Nephron progenitor cell (in vitro differentiated cells): ENCODE measurements at regions not wholly inside any gene's neighbourhood (a gene's known extent, or its start where the extent isn't known, plus 50 kb on each side); places are given as distances from the start of the nearest gene placed in this dataset.

Experiments used
- DNase-seq: peaks from one replicate; pipeline ENCODE4 v3.0.0; 2021
- H3K27ac Mint-ChIP-seq: 2 replicates; pipeline ENCODE4 v1.8.0; 2021; ENCODE audit warnings: mild to moderate bottlenecking, moderate library complexity, mixed read lengths
- H3K27me3 Mint-ChIP-seq: 2 replicates; pipeline ENCODE4 v1.8.0; 2021; ENCODE audit warnings: mild to moderate bottlenecking, low read depth, mixed read lengths; ENCODE audit not compliant: poor library complexity
- H3K36me3 Mint-ChIP-seq: 2 replicates; pipeline ENCODE4 v1.8.0; 2021; ENCODE audit warnings: low read depth, mixed read lengths
- H3K4me1 Mint-ChIP-seq: 2 replicates; pipeline ENCODE4 v1.8.0; 2021; ENCODE audit warnings: mixed read lengths
- H3K4me3 Mint-ChIP-seq: 2 replicates; pipeline ENCODE4 v1.8.0; 2021; ENCODE audit warnings: mild to moderate bottlenecking, moderate library complexity, mixed read lengths
- H3K9me3 Mint-ChIP-seq: 2 replicates; pipeline ENCODE4 v1.8.0; 2021; ENCODE audit warnings: mild to moderate bottlenecking, moderate library complexity, mixed read lengths
- CTCF ChIP-seq: fragments of 200-600 bp; sonication (generic); IDR thresholded peaks from 2 replicates; pipeline ENCODE4 v1.5.0; 2021; ENCODE audit warnings: antibody characterized with exemption

DNA sequence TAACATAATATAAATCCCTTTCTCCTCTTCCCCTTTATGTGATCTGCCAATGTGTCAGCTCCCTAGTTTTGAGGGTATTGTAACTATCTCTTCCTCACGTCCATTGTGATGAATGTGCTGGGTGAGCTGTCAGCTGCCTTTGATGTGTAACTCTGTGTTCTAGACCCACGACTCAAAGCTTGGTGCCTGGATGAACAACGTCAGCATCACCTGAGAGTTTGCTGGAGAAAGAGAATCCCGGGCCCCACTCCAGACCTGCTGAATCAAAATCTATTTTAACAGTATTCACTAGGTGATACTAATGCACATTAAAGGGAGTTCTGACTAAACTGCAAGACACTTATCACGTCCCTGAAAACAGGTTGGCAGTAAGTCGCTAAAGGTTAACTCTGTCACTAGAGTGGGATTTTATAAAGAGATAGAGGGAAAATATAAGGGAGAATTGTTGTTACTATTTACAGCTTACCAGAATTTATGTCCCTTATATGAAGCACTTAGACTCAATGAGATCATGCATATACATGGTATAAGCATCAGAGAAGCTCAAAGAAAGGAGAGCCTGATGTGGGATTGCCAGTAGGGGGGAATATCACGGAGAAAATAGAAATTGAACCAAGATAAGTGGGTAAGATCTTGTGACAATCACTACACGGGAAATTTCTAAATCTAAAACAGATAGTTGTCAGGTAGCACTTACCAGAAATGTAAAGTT lies 423.8 kb upstream of the SLC30A5 start:
- no peak for TF ChIP-seq CTCF
- Mint-ChIP-seq H3K4me3 (no peak overlapping the region), H3K27me3 (no peaks in the 10 kb centered on the region), H3K4me1 (peaks cover 53% of the 10 kb centered on the region), H3K27ac (no peak overlapping the region), H3K36me3 (no peaks in the 10 kb centered on the region), H3K9me3 (no peaks in the 10 kb centered on the region)
- no peak for DNase-seq

DNA sequence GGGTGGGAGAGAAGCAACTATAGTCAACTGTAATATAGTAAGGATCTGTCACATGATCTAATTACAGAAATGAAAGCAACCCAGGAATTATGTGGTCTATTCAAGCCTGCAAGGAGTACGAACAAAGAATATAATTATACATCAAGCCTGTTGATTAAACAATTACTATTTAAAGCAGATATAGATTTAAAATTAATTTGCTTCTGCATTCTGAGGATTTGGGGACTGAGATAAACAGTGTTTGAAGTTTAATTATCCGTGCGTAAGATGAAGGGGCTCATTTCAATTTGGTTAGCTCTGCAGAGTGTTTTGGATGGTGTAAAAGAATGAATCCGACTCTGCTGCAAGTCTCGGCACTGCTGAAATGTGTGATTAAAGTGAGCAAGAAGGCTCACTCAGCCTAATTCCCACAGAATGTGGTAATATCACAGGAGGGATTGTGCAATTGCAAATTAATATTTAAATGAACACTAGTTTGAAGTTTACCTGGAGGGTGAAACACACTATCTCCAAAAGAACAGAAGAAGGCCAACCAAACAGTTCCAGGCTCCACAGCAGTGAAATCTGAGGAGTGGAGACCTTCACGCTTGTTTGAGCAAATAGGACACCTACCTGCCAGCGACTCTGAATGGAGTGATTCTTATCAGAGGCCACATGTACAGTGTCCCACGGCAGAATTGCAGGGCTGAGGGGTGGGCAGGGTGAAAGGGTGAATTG lies 420.6 kb upstream of the SLC30A5 start:
- H3K36me3 Mint-ChIP-seq: no peaks in the 10 kb centered on the region
- H3K27ac Mint-ChIP-seq: peak overlapping the region; percentile 95
- peaks cover 49% of the 10 kb centered on the region for H3K4me1 Mint-ChIP-seq
- H3K9me3 Mint-ChIP-seq: no peaks in the 10 kb centered on the region
- no peak for TF ChIP-seq CTCF
- H3K27me3 Mint-ChIP-seq: no peaks in the 10 kb centered on the region
- peak overlapping the region; percentile 33 for H3K4me3 Mint-ChIP-seq
- DNase-seq: no peak

GRCh38 chr5:68673823-68674180 lies 420.0 kb upstream of the SLC30A5 start:
- TF ChIP-seq CTCF: no peak
- Mint-ChIP-seq H3K27me3 (no peaks in the 10 kb centered on the region), H3K9me3 (no peaks in the 10 kb centered on the region), H3K27ac (peak overlapping the region; percentile 95), H3K4me3 (peak overlapping the region; percentile 33), H3K36me3 (no peaks in the 10 kb centered on the region), H3K4me1 (peaks cover 49% of the 10 kb centered on the region)
- no peak for DNase-seq

GRCh38 chr5:68679041-68679440 lies 414.8 kb upstream of the SLC30A5 start:
- Mint-ChIP-seq H3K4me1 (peaks cover 12% of the 10 kb centered on the region), H3K27ac (no peak overlapping the region), H3K9me3 (no peaks in the 10 kb centered on the region), H3K4me3 (no peak overlapping the region), H3K36me3 (no peaks in the 10 kb centered on the region), H3K27me3 (peaks cover 3% of the 10 kb centered on the region)
- DNase-seq: no peak
- TF ChIP-seq CTCF: no peak

- H3K27ac Mint-ChIP-seq: no peak overlapping the region
These were observed 413.4 kb upstream of the SLC30A5 start for GRCh38 chr5:68680366-68680765.

More at GRCh38 chr5:68680366-68680765, 413.4 kb upstream of the SLC30A5 start:
- Mint-ChIP-seq H3K4me3 (no peak overlapping the region), H3K4me1 (peaks cover 15% of the 10 kb centered on the region), H3K9me3 (no peaks in the 10 kb centered on the region), H3K36me3 (no peaks in the 10 kb centered on the region), H3K27me3 (peaks cover 3% of the 10 kb centered on the region)
- TF ChIP-seq CTCF: no peak
- no peak for DNase-seq
